Gastroesophageal sphincter (tissue), 4 donors: ENCODE measurements at regions not wholly inside any gene's neighbourhood (a gene's known extent, or its start where the extent isn't known, plus 50 kb on each side); places are given as distances from the start of the nearest gene placed in this dataset.
"Not testable (repeated sequence)": the region's sequence is repeated elsewhere in the genome, so short reads cannot be mapped to it uniquely, and the experiment has no call there.

Experiments
- ATAC-seq: fragments of 150-250 bp; one replicate; pipeline ENCODE4 v1.9.1; 2016; ENCODE audit warnings: mild to moderate bottlenecking, moderate library complexity
- H3K27ac ChIP-seq, 4 donors: fragments of 200-600 bp; sonication (generic) in 3 of 4; 1 replicate in 3 of 4; 2 replicates in 1 of 4; pipeline ENCODE4 v1.5.1; 2016 to 2019
- H3K27me3 ChIP-seq: fragments of 200-600 bp; sonication (generic); one replicate; pipeline ENCODE4 v1.5.1; 2019
- H3K36me3 ChIP-seq, 2 donors: fragments of 200-600 bp; sonication (generic); one replicate each; pipeline ENCODE4 v1.5.1; 2019; ENCODE audit warnings: control low read depth in 1 of 2
- H3K4me1 ChIP-seq, 3 donors: fragments of 200-600 bp; sonication (generic); 1 replicate in 2 of 3; 2 replicates in 1 of 3; pipeline ENCODE4 v1.5.1; 2016 to 2019; ENCODE audit warnings: control low read depth in 2 of 3
- H3K4me3 ChIP-seq, 2 donors: fragments of 200-600 bp; sonication (generic); one replicate each; pipeline ENCODE4 v1.5.1; 2019; ENCODE audit warnings: mild to moderate bottlenecking in 1 of 2, moderate library complexity in 1 of 2
- H3K9me3 ChIP-seq, 3 donors: fragments of 200-600 bp; sonication (generic); one replicate each; pipeline ENCODE4 v1.5.1; 2017 to 2019; ENCODE audit warnings: control low read depth in 2 of 3
- CTCF ChIP-seq, 4 experiments: fragments of 200-600 bp in 2 of 4; fragments of 450-650 bp in 2 of 4; sonication (generic) in 1 of 4; IDR thresholded peaks; one replicate each; pipeline ENCODE4 v1.5.1; 2017 to 2019; ENCODE audit warnings: antibody characterized with exemption in 4 of 4, mild to moderate bottlenecking in 2 of 4, moderate library complexity in 2 of 4
- EP300 ChIP-seq: sonication (generic); formaldehyde crosslinking; IDR thresholded peaks from one replicate; pipeline ENCODE4 v1.6.1; 2017; ENCODE audit warnings: antibody characterized with exemption, mild to moderate bottlenecking
- POLR2A ChIP-seq, 2 donors: fragments of 450-650 bp; IDR thresholded peaks; one replicate each; pipeline ENCODE4 v1.6.1; 2017; ENCODE audit warnings: antibody characterized with exemption in 2 of 2, mild to moderate bottlenecking in 2 of 2, moderate library complexity in 1 of 2
- POLR2AphosphoS5 ChIP-seq: sonication (generic); formaldehyde crosslinking; IDR thresholded peaks from one replicate; pipeline ENCODE4 v1.6.1; 2017; ENCODE audit warnings: antibody characterized with exemption
- WGBS, 2 donors: methylation state at CpG; one replicate each; pipeline ENCODE4 v1.1.5; 2018; ENCODE audit warnings: low coverage in 1 of 2; 5-methylcytosine and 5-hydroxymethylcytosine counted together

DNA sequence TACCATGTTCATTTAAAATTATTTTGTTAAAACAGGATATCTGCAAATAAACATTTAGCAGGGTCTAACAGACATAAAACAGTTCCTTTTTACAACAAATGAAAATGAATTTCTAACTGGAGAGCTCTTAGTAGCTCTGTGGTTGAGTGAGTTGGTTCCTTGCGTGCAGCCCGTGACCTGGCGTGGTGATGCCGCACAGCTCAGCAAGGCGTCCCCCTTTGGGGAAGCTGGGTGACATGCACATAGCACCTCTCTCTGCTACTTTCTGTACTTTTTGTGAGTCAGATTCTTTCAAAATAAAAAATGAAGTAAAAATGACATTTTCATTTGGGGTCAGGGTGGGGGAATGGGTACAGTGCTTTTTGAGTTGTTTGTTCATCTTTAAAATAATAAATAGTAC, 73.3 kb upstream of the CRYM start:
- H3K27ac ChIP-seq, H3K4me3 ChIP-seq, H3K4me1 ChIP-seq, H3K27me3 ChIP-seq, H3K36me3 ChIP-seq, H3K9me3 ChIP-seq, ATAC-seq: not testable (repeated sequence)
- no CpG with 5 or more reads among the region's 5 CpGs for WGBS, 2 donors

GRCh38 chr16:21350851-21351250, 72.8 kb upstream of the CRYM start:
- H3K9me3 ChIP-seq, ATAC-seq, H3K27me3 ChIP-seq, H3K27ac ChIP-seq, H3K4me1 ChIP-seq, H3K4me3 ChIP-seq, H3K36me3 ChIP-seq: not testable (repeated sequence)
- WGBS, 2 donors: 67% methylated on average over 4 of the region's 6 CpGs; no CpG with 5 or more reads in 1 of the 2 donors

DNA sequence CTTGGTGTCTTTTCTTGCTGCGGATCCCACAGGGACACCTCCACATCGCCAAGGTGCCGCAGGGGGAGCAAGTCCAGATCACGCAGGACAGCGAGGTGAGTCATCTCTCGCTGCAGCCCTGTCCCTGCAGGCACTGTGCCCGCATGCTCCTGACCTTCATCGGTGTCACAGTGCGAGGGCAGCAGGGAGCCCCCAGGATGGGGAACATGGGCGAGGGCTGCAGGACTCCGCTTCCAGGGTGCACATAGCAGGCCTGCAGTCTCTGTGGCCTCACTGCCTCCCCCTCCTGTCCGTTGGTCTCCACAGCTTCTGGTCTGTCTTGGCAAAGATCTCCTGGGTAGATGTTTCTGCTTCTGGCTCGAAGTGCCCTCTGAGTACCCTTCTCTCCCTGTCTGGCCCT, 71.2 kb upstream of the CRYM start:
- WGBS, 2 donors: no CpG with 5 or more reads among the region's 13 CpGs
- H3K4me3 ChIP-seq, H3K4me1 ChIP-seq, H3K9me3 ChIP-seq, H3K36me3 ChIP-seq, H3K27me3 ChIP-seq, H3K27ac ChIP-seq, ATAC-seq: not testable (repeated sequence)

- not testable (repeated sequence) for H3K4me3 ChIP-seq, H3K9me3 ChIP-seq, H3K36me3 ChIP-seq, ATAC-seq, H3K27me3 ChIP-seq, H3K4me1 ChIP-seq, H3K27ac ChIP-seq
- 50% methylated on average over 1 of the region's 9 CpGs; no CpG with 5 or more reads in 1 of the 2 donors for WGBS, 2 donors
Observed at GRCh38 chr16:21348815-21349214, 70.7 kb upstream of the CRYM start.

- not testable (repeated sequence) for H3K36me3 ChIP-seq, H3K4me1 ChIP-seq, H3K27ac ChIP-seq, H3K9me3 ChIP-seq, H3K27me3 ChIP-seq, H3K4me3 ChIP-seq, ATAC-seq
- WGBS, 2 donors: no CpG with 5 or more reads among the region's 11 CpGs
Observed at GRCh38 chr16:21347538-21347937, 69.4 kb upstream of the CRYM start.

DNA sequence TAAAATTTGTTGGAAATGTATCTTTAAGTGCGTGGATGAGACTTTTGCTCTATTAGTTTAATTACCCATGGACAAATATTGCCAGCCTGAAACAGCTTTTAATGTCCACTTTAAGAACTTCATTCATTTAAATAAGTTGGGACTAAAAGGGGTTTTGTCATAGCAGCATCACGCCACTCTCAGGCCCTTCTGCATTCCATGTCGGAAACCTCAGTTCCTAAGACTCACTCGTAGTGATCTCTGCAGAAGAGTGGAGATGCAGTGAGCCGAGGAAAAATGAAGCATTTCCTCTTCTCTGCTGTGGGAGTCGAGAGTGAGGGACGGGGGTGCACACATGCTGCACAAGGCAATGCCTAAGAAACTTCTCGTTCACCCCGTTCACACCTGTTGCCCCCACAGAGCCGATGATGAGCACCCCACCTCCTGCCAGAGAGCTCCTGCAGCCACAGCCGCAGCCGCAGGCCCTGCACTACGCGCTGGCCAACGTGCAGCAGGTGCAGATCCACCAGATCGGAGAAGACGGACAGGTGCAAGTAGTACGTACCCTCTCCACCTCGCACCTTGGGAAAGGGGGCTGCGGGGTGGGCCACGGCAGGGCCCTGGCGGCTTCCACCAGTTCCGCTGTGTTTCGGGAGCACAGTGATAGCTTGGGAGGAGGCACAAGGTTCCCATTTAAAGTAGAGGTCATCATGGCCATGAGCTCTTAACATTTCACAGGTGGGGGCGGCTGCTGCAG, 68.8 kb upstream of the CRYM start:
- H3K36me3 ChIP-seq, H3K27ac ChIP-seq, H3K4me1 ChIP-seq, H3K9me3 ChIP-seq, H3K27me3 ChIP-seq, ATAC-seq, H3K4me3 ChIP-seq: not testable (repeated sequence)
- 83 to 89% methylated on average over 7 to 12 of the region's 25 CpGs for WGBS, 2 donors

DNA sequence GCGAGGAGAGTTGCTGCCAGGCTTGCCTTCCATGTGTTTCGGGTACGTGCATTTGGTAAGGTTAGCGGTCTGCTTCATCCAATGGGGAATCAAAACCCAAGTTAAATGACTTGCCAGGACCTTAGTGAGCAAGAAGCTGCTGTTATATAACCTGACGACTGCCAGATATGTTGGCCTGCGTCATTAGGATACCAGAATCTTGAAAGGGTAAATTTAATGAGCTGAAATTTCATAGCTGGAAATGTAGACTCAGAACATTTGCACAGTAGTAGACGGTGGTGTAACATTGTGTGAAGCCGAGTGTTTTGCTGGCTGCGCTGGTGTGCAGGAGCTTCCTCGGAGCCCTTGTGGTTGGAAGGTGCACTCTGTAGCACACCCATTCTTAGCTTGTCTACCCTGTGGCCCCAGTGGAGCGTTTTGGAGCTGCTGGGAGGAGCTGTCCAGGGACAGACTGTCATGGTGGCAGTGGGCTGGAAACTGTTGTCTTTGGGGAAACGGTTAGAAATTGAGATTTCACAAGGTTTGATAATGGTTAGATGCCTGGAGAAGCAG, 66.3 kb upstream of the CRYM start:
- not testable (repeated sequence) for H3K36me3 ChIP-seq, H3K27me3 ChIP-seq, H3K9me3 ChIP-seq, H3K4me1 ChIP-seq, H3K27ac ChIP-seq, H3K4me3 ChIP-seq, ATAC-seq
- 60 to 80% methylated on average over 3 to 11 of the region's 12 CpGs for WGBS, 2 donors

DNA sequence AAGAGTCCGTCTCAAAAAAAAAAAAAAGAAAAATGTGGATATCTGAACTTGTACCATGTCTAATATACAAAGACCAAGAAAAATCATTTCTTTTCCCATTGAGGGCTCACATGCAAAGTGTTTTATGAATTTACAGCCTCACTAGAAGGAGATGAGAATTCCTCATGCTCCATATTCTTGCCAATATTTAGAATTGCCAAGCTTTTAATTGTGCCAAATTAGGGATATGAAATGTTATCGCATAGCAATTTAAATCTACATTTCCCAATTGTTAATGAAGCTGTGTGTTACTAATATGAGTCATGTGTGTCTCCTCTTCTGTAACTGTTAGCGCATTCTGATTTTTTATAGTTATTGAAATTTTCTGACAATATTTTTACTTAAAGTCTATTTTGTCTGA, 63.0 kb upstream of the CRYM start:
- 74 to 97% methylated on average over 2 to 3 of the region's 3 CpGs for WGBS, 2 donors
- Histone ChIP-seq H3K9me3 (no peaks in the 10 kb centered on the region), H3K27ac (no peak overlapping the region), H3K36me3 (no peaks in the 10 kb centered on the region), H3K4me1 (no peaks in the 10 kb centered on the region), H3K27me3 (no peaks in the 10 kb centered on the region), H3K4me3 (no peak overlapping the region)
- TF ChIP-seq CTCF (IDR thresholded peaks at IDR 0.05): no peak
- no peak for TF ChIP-seq POLR2AphosphoS5
- no peak for TF ChIP-seq POLR2A (IDR thresholded peaks at IDR 0.05)
- TF ChIP-seq EP300: no peak
- no peak for ATAC-seq

DNA sequence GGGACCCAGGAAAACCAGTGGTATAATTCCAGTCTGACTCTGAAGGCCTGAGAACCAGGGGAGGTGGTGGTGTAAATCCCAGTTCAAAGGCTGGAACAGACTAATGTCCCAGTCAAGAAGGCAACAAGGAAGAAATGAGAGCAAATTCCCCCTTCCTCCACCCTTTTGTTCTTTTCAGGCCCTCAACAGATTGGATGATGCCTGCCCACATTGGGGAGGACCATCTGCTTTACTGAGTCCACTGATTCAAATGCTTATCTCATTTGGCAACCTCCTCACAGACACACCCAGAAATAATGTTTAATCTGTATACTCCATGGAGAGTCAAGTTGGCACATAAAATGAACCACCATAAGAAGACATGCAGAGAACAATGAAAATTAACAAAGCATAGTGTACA, 61.9 kb upstream of the CRYM start:
- ATAC-seq: no peak
- no peaks in the 10 kb centered on the region for H3K27me3 ChIP-seq
- H3K36me3 ChIP-seq: no peaks in the 10 kb centered on the region
- no peak for TF ChIP-seq EP300
- H3K4me3 ChIP-seq: no peak overlapping the region
- H3K9me3 ChIP-seq: no peaks in the 10 kb centered on the region
- H3K4me1 ChIP-seq: no peaks in the 10 kb centered on the region
- no peak overlapping the region for H3K27ac ChIP-seq
